ENCODE measurements at regions not wholly inside any gene's neighbourhood (a gene's known extent, or its start where the extent isn't known, plus 50 kb on each side); places are given as distances from the start of the nearest gene placed in this dataset.

DNA sequence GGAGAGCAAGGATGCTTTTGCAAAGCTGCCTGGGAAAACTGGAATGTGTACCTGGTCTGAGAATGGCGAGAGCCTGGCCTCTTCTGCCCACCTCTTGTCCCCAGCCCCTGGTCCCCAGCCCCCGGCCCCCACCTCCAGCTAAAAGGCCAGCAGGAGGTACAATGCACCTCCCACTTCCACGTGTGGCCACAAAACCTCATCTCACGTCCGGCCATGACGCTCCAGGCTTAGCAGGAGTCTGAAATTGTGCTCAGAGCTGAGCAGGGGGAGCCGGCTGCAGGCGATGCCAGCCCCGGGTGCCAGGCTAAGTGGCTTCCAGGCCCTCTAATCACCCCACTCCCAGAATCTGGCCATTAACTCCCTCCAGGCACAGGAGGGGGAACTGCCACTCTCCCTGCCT, 83.1 kb upstream of the PRR20G start:
- no peak for DNase-seq

DNA sequence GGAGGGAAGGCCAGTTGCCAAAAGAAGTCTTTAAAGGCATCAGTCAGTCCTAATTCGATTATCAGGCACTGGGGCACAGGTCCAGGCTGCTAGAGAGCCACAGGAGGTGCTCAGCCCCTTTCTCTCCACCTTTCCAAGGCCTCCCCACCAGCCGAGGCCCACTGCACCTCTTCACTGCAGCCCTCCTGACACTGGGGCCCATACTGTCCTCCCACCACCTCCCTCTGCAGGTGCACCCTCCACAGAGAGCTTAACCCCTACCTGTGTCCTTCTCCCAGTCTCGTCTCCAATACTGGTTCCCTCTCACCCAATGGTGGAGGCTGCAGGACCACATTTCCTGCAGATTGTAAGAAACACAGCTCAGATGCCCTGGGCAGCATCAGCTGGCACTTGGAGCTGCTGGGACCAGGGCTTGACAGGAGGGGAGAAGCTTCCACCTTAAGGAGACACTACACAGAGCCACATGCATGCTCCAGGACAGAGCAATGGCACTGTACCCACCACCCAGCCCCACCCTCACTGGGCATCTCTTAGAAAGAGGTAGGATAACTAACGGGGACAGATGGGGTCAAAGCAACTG, 81.6 kb upstream of the PRR20G start:
- DNase-seq, result no peak

DNA sequence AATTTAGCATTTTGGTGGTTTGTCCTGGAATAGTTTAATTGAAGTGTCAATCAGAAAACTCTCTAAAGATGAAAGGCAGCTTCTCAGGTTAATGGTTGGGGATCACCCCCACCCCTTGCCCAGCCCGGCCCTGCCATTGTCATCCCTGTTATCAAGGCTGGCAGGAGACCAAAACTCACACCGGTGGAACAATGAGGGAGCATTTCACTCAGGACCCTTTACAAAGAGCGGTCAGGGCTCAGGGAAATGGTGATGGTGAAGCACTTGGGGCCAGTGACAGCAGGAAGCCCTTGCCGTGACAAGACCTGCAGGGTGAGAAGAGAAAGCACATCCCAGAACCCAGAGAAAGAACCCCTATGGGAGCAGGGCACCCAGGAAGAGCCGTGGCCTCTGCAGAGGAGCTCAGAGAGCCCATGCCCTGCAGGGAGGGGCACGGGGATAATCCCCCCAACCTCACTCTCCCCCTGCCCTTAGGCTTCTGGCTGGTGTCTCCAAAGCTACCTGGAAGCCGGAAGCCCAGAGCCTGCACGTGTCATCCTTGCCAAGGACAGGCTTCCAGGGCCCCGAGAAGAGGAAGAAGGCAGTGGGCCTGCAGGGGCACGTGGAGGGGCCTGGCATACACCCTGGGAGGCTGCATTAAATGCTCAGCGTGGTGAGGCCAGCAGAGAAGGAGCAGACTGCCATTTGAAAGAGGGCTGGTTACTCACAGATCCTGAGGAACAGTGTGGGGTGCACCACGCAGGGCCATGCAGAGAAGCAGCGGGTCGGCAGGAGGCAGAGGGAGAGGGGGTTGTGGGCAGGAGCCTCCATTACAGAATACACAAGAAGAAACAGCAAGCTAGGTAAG, 80.6 kb upstream of the PRR20G start:
- DNase-seq, result no peak

DNA sequence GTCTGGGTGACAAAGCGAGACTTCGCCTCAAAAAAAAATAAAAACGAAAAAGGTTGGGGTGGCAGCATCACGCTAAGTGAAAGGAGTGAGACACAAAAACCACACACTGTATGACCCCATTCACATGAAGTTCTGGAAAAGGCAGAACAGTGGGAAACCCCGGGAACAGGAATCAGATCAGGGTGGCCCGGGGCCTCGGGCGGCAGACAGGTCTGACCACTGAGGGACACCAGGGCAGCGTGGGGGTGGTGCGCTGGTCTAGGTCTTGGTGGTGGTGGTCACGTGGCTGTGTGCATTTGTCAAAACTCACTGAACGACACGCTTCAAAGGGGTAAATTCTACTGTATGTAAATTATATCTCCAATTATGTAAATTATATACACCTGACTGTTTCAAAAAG, 79.7 kb upstream of the PRR20G start:
- DNase-seq, result no peak

DNA sequence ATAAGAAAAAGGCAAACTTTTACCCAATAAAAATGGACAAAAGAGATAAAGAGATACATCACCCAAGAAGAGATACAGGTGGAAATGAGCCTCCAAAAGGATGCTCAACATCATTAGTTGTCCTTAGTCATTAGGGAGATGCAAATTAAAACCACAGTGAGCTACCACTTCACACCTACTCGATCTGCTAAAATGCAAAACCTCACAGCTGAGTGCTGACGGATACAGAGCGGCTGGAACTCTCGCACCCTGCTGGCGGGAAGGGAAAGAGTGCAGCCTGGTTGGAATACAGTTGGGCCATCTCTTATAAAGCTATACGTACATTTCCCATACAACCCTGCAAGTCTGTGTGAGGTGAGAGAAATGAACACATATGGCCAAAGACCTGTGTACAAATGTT, 78.5 kb upstream of the PRR20G start:
- no peak for DNase-seq

DNA sequence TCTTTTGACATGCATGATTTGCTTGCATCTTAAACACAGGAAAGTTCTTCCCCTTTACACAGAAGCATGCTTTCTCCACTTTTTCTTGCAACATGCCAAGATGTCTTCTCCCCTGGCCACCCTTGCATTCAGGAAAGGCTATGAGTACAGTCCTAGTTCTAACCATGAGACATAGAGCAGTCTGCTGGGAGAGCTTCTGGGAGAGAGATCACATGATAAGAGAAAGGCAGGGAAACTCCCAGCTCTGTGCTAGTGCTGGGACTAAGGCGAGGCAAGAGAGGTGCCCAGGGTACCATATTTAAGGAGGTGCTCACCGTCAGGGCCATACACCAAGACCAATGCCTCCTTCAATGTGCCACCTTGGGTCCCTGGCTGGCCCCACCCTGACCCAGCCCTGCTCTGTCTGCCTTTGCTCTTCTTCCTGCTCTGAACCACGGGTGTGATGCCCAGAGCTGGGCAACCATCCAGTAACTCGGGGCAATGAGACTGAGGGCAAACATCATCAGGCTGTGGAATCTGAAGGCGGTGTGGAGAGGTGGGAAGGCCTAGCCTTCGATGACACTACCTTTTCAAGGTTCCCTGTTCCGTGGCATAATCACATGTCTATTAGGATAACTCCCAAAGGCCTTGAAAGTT, 77.4 kb upstream of the PRR20G start:
- no peak for DNase-seq

DNA sequence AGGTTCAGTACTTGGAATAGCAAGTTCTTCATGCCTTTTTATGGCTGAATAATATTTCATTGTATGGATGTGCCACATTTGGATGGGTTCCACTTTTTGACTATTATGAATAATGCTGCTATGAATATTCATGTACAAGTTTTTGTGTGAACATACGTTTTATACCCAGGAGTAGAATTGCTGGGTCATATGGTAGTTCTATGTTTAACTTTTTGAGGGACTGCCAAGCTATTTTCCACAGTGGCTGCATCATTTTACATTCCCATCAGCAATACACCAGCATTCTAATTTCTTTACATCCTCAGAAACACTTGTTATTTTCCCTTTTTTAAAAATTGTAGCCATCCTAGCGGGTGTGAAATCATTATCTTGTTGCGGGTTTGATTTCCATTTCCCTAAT, 76.0 kb upstream of the PRR20G start:
- DNase-seq, result no peak

DNA sequence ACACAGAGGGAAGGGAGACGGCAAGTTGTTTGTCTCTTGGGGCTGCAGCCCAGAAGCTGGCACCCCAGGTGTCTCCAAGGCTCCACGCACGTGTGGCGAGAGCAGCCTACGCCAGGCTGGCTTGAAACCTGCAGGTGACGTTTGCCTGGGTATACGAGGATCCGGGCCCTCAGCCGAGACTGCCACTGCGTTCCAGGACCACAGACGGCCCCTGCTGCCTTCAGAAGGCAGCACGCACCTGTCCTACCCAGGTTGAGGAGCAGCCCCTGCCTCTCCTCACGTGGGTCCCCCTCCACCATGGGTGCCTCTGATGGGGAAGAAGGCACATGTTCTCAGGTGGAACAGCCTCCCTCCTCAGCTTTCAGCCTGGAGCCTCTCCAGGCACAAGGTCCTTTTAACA, 75.3 kb upstream of the PRR20G start:
- no peak for DNase-seq

DNA sequence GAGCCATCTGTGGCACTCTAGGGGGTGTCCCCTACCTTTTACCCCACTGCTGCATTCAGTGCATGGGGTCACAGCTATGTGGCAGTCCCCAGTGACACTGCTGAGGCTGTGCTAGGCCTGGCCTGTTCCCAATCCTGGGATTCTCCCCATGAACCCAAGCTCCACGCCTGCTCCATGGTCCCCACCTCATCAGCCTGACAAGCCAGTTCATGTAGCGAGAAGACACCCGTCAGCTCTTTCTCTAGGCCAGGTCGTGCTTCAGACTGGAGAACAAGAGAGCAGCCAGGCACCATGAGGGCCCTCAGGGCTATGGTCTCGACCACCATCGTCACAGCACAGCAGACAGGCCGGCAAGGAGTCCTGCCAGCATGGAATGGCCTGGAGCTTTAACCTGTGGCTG, 72.8 kb upstream of the PRR20G start:
- DNase-seq, result no peak

DNA sequence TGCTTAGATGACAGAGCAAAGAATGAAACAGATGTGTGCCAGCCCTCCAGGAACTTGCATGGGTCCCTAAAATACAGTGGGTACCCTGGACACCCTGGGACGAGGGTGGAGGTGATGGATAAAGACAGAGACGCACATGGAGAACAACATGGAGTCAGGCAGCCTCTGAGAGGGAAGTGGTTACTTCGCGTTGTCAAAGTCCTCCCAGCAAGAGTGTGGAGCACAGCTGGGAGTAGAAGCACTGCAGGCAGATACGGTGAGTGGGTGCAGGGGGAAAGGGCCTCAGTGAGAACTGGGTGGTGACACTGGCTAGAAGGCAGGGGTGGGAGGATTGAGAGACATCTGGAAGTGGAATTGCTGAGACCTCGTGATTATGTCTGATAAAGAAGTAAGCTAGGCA, 70.8 kb upstream of the PRR20G start:
- DNase-seq, result no peak

DNA sequence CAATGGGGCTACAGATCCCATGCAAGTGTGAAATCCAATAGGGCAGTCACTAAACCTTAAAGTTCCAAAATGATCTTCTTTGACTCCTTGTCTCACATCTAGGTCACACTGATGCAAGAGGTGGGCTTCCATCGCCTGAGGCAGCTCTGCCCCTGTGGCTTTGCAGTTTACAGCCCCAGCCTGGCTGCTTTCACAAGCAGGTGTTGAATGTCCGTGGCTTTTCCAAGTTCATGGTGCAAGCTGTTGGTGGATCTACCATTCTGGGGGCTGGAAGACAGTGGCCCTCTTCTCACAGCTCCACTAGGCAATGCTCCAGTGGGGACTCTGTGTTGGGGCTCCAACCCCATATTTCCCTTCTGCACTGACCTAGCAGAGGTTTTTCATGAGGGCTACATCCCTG, 68.5 kb upstream of the PRR20G start:
- DNase-seq, result no peak

DNA sequence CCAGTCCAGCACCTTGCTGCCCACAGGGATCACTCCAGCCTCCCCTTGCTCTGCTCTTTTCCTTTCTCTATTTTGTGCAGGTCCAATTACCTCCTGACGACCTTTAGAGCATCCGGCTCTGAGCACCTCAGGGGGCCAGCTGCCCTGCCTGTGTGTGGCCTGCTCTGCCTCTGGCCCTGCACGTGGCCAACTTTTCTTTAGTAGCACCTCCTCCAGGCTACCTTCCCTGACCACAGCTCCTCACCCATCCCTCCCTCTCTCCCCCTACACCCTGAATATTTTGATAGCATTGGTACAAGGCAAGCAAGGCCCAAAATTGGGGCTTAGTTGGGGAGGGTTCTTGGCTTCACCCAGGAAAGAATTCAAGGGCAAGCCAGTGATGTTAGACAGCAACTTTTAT, 66.9 kb upstream of the PRR20G start:
- DNase-seq, result no peak

DNA sequence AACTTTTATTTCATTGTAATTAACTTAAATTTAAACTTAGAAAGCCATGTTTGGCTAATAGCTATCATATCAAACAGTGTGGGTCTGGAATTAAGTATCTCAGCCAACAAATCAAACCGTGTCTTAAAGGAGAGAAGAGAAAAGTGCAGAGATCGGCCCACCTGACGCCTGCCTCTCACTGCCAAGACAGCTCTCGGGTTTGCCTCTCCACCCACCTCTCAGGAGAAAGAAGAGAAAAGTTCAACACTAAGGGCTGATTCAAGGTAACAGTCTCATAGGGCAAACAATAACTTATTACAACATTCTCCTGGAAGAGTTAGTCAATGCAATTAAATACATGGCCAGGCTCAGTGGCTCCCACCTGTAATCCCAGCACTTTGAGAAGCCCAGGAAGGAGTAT, 64.8 kb upstream of the PRR20G start:
- DNase-seq, result no peak

DNA sequence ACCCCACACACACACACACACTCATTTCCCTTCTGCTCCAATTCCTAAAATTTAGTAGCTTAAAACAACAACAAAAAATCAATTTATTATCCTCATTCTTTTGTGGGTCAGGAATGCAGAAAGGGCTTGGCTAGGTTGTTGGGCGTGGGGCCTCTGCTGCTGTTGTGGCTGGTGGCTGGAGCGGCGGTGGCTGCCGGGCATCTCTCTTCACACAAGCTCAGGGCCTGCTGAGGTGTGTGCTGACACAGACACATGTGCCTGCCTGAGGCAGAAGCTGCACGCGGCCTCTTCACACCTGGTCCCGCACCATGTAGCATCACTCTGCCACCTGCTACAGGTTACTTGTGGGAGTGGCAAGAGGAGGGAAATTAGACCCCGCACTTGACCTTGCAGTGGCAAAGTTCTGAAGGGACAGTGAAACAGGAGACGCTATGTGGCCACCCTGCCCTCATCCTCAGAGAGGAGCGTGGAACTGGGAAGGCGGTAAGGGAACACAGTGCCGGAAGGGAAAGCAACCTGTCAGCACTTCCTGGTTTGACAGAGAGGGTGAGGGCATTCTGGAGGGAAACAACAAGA, 64.0 kb upstream of the PRR20G start:
- no peak for DNase-seq

DNA sequence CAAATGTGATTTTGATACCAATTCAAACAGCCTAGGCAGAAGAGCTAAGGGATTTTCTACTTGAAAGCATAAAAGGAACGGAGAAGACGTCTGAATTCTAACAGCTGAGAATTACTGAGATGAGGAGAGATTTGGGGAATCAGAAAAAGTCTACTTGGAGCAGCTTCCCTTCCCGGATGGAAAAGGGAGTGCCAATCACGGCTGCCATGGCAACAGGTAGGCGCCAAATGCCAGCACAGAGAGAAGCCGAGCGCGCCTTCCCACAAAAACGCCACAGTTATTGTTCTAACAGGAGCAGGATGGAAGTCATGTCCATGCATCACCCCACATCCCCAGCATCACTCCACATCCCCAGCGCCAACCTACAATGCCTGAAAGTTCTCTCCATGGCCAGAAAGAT, 63.5 kb upstream of the PRR20G start:
- no peak for DNase-seq

DNA sequence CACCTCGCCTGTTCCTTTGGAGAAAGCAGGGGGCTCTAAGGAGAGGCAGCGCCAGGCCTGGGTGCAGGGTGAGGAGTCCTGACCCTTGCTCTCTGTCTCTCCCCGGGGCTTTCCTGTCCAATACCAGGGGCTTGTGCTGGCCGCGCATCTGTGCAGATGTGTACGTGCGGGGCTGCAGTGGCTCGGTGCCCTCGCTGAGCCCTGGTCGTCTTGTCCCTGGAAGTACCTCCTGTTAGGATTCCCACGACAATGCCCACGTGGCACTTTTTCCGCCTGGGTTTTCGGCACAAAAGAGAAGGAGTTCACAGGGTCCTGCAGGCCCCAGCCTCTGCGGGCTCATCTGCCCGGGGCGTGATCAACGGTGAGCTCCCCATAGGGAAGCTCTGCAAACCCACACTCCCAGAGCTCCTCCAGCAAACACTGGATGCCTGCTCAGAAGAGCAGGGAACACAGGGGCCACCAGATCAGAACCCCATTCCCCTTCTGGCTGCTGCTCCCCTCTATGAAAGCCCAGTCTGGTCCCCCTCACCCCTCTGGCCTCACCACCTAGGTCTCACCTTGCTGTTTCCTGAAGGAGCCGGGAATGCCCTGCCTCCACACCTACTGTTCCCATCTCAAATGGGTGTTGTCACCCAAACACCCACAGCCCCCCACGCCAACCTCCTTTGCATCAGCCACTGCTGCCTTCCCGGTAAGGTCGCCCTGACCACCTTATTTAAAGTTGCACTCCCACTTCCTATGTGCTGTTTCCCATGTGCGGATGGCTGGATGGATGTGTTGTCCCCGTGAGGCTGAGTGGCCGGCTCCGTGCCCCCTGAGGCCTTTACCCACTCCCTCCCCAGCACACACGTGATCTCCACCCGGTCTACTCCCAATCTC, 62.6 kb upstream of the PRR20G start:
- DNase-seq, result no peak

DNA sequence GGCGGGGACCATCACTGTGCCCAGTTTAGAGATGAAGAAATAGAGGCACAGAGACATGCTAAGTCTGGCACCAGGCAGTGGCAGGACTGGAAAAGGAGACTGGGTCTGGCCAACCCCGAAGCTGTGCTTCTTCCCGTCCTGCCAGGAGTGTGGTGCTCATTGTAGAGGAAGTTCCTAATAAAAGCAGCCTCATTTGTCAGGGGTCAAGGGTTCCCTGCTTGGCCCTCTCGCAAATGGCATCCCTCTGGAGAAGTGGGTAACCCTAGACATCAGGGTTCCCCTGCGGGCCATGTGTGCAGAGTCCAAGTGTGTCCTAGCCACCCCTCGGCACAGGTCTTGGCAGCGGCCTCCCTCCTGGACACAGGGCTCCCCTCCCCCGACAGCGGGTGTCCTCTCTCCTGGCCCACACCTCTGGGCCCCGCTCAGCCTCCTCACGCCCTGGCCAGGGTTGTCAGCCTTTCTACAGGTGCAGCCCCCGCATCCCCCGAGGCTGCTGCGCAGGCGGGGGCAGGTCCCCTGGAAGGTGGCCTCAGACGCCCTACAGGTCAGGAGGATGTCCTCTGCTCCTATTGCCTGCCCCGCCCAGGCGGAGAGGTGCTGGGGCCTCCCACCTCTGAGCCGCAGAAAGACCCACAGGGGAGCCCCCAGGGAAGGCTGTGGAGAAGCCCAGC, 61.8 kb upstream of the PRR20G start:
- no peak for DNase-seq

DNA sequence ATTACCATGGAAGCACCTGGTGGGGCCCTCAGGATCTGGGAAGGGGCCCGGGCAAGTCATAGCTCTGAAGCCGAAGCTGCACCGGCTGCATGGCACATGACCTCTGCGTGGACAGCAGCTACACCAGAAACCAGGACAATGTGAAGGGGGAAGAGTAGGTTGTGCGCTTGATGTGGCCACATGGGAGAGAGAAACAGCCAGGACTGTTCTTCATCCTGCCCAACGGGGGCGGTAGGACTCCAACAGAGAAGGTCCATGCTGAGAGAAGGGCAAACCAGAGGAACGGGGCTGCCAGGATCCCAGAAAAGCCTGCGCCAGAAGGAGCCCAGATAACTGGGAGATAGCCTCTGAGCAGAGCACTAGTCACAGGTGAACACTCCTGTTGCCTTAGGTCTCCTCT, 54.9 kb upstream of the PRR20G start:
- DNase-seq, result no peak

DNA sequence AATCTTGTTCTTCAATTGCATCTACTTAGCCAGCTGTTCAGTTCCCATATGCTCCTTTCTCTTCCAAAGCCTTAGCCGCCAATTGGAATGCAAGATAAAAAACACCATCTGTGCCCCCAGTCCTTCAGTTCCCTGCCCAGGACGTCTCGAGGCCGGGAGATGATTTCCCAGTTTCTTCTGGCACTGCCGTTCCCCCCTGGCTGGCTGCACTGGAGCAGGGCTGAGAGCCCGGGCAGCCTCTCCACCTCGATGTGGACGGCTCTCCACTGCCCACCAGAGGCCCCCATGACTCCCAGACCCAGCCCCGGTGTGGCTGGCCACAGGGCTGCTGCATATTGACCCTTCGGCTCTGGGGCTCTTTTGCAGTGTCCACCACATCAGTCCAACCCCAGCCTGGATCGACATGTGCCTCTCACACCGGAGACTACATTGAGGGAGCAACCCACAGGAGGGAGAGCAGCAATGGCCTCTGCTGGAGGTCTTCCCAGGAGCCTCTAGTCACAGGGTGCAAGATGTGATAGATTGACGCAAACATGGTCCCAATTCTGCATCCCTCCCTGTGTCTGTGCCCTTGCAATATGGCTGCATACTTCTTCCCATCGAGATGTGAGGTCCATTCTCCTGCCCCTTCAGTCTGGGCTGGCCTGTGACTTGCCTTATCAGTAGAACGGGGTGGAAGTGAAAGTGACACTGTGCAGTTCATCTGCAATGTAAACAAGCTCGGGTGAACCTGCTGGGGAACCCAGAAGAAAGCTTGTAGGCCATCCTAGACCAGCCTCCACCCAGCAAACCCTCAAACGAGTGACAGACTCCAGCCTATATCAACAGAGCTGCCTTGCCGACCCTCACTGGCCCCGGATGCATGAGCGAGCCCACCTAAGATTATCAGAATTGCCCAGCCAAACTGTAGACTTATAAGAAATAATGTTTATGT, 52.3 kb upstream of the PRR20G start:
- no peak for DNase-seq

DNA sequence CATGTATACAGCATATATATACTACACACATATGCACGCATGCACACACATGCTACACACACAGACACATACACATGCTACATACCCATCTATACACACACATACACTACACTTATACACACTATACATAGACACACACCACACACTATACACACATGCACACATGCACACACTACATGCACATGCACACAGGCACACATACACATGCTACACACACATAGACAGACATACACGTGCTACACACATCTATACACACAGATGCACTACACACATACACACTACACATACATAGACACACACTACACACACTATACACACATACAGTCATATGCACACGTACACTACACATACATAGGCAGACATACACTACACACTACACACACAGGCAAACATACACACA, 51.2 kb upstream of the PRR20G start:
- DNase-seq, result no peak

DNA sequence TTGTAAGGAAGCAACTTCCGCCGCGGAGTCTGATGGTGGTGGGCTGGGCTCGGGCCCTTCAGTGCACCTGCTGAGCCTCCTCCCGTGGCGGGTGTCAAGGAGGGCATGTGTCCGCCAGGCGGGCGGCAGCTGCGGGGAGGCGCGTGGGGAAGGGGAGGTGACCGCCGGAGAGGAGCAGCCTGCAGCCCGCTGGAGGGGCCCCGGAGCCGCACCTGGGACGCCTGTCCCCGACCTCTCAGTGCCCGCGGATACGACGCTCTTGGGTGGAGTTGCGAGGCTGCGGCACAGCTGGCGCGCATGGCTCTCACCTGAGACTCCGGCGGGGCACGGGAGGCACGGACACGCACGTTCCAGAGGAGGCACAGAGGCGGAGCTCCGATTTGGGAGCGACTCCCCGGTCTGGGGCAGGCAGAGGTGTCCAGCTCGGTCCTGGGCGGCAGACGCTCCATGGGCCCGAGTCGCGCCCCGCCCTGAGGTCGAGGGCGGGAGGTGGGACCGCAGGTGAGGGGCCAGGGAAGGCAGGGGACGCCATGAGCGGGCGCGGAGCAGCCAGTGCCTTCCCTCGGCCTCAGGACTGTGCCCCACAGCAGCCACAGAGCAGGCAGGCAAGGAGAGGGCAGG, 50.2 kb upstream of the PRR20G start:
- no peak for DNase-seq
